Stimulated activated naive CD8-positive, alpha-beta T cell treated with anti-CD3 and anti-CD28 coated beads, Interleukin-15, amount 100 ng/mL, for 72 hours (primary cell): ENCODE measurements at regions not wholly inside any gene's neighbourhood (a gene's known extent, or its start where the extent isn't known, plus 50 kb on each side); places are given as distances from the start of the nearest gene placed in this dataset.
A peak's percentile ranks its signal among the peaks of the same experiment; 100 is the strongest.
"Not testable (repeated sequence)": the region's sequence is repeated elsewhere in the genome, so short reads cannot be mapped to it uniquely, and the experiment has no call there.

Source experiments
- ATAC-seq: fragments of 150-1000 bp; cut with Tn5 transposase; 2 replicates; pipeline ENCODE4 v1.10.0; 2021; ENCODE audit warnings: mild to moderate bottlenecking, moderate library complexity
- DNase-seq, 2 donors: peaks; one replicate each; pipeline ENCODE4 v3.0.0; 2021 to 2022
- H3K27ac Mint-ChIP-seq, 2 donors: one replicate each; pipeline ENCODE4 v1.8.0; 2022; ENCODE audit warnings: mild to moderate bottlenecking in 2 of 2, mixed read lengths in 2 of 2, moderate library complexity in 2 of 2
- H3K27me3 Mint-ChIP-seq: one replicate; pipeline ENCODE4 v1.8.0; 2022; ENCODE audit warnings: mixed read lengths
- H3K4me1 Mint-ChIP-seq: one replicate; pipeline ENCODE4 v1.8.0; 2022; ENCODE audit warnings: mild to moderate bottlenecking, mixed read lengths
- H3K4me3 Mint-ChIP-seq, 2 donors: one replicate each; pipeline ENCODE4 v1.8.0; 2022; ENCODE audit warnings: mild to moderate bottlenecking in 2 of 2, mixed read lengths in 2 of 2, moderate library complexity in 1 of 2
- H3K9me3 Mint-ChIP-seq, 2 donors: one replicate each; pipeline ENCODE4 v1.8.0; 2022; ENCODE audit warnings: mixed read lengths in 2 of 2

GRCh38 chr2:224241001-224241400, 160.9 kb downstream of the FAM124B start:
- ATAC-seq (no peak), DNase-seq (no peak)
- Mint-ChIP-seq H3K27me3 (peaks cover 16% of the 10 kb centered on the region), H3K9me3 (peaks cover 0 to 7% of the 10 kb centered on the region in 2 donors), H3K27ac (no peak overlapping the region), H3K4me1 (no peaks in the 10 kb centered on the region), H3K4me3 (no peak overlapping the region)

- Mint-ChIP-seq H3K4me3 (no peak overlapping the region), H3K9me3 (no peaks in the 10 kb centered on the region), H3K27ac (no peak overlapping the region), H3K27me3 (peaks cover 30% of the 10 kb centered on the region), H3K4me1 (peaks cover 7% of the 10 kb centered on the region)
- no peak for ATAC-seq
- DNase-seq: no peak
These were observed 177.9 kb downstream of the FAM124B start for GRCh38 chr2:224223851-224224555.

- peaks cover 30% of the 10 kb centered on the region for H3K27me3 Mint-ChIP-seq
- no peak overlapping the region for H3K27ac Mint-ChIP-seq
- no peaks in the 10 kb centered on the region for H3K9me3 Mint-ChIP-seq
- no peak overlapping the region for H3K4me3 Mint-ChIP-seq
- no peak for DNase-seq
- peaks cover 7% of the 10 kb centered on the region for H3K4me1 Mint-ChIP-seq
- ATAC-seq: no peak
These were observed 178.9 kb downstream of the FAM124B start for GRCh38 chr2:224222974-224223373.

GRCh38 chr2:224222291-224222690, 179.6 kb downstream of the FAM124B start:
- H3K27ac Mint-ChIP-seq: no peak overlapping the region
- peaks cover 30% of the 10 kb centered on the region for H3K27me3 Mint-ChIP-seq
- DNase-seq: no peak
- no peak overlapping the region for H3K4me3 Mint-ChIP-seq
- H3K4me1 Mint-ChIP-seq: peaks cover 7% of the 10 kb centered on the region
- ATAC-seq: no peak
- H3K9me3 Mint-ChIP-seq: no peaks in the 10 kb centered on the region

GRCh38 chr2:224221455-224221913, 180.4 kb downstream of the FAM124B start:
- Mint-ChIP-seq H3K4me3 (no peak overlapping the region), H3K27me3 (peaks cover 23% of the 10 kb centered on the region), H3K9me3 (no peaks in the 10 kb centered on the region), H3K27ac (no peak overlapping the region), H3K4me1 (peaks cover 7% of the 10 kb centered on the region)
- no peak for ATAC-seq
- no peak for DNase-seq

- Mint-ChIP-seq H3K27me3 (peaks cover 17% of the 10 kb centered on the region), H3K27ac (peak overlapping the region in 1 of 2 donors; percentile 81), H3K4me1 (peaks cover 7% of the 10 kb centered on the region), H3K9me3 (no peaks in the 10 kb centered on the region), H3K4me3 (no peak overlapping the region)
- DNase-seq: no peak
- ATAC-seq: no peak
These were observed 181.2 kb downstream of the FAM124B start for GRCh38 chr2:224220586-224221255.

GRCh38 chr2:224219781-224220180, 180.7 kb upstream of the SERPINE2 start:
- Mint-ChIP-seq H3K27me3 (peaks cover 17% of the 10 kb centered on the region), H3K27ac (peak overlapping the region in 1 of 2 donors; percentile 9), H3K9me3 (no peaks in the 10 kb centered on the region), H3K4me1 (peaks cover 7% of the 10 kb centered on the region), H3K4me3 (no peak overlapping the region)
- DNase-seq (no peak), ATAC-seq (no peak)

GRCh38 chr2:224217962-224218347, 178.9 kb upstream of the SERPINE2 start:
- H3K27ac Mint-ChIP-seq: no peak overlapping the region
- H3K27me3 Mint-ChIP-seq: peaks cover 17% of the 10 kb centered on the region
- H3K9me3 Mint-ChIP-seq: no peaks in the 10 kb centered on the region
- H3K4me1 Mint-ChIP-seq: peaks cover 7% of the 10 kb centered on the region
- H3K4me3 Mint-ChIP-seq: no peak overlapping the region
- no peak for ATAC-seq
- DNase-seq: no peak

GRCh38 chr2:224217233-224217961, 178.3 kb upstream of the SERPINE2 start:
- no peak for ATAC-seq
- Mint-ChIP-seq H3K4me1 (peaks cover 7% of the 10 kb centered on the region), H3K27me3 (peaks cover 17% of the 10 kb centered on the region), H3K27ac (no peak overlapping the region), H3K9me3 (no peaks in the 10 kb centered on the region), H3K4me3 (no peak overlapping the region)
- no peak for DNase-seq

- not testable (repeated sequence) for H3K4me1 Mint-ChIP-seq, DNase-seq, H3K4me3 Mint-ChIP-seq, H3K9me3 Mint-ChIP-seq, H3K27ac Mint-ChIP-seq, H3K27me3 Mint-ChIP-seq, ATAC-seq
These were observed 176.5 kb upstream of the SERPINE2 start for GRCh38 chr2:224215611-224216010.

GRCh38 chr2:224213396-224213795, 174.3 kb upstream of the SERPINE2 start:
- Mint-ChIP-seq H3K4me3 (no peak overlapping the region), H3K4me1 (no peaks in the 10 kb centered on the region), H3K27ac (no peak overlapping the region), H3K9me3 (no peaks in the 10 kb centered on the region), H3K27me3 (peaks cover 8% of the 10 kb centered on the region)
- DNase-seq (no peak), ATAC-seq (no peak)

- Mint-ChIP-seq H3K9me3 (no peaks in the 10 kb centered on the region), H3K27me3 (peaks cover 24% of the 10 kb centered on the region), H3K27ac (no peak overlapping the region), H3K4me3 (no peak overlapping the region), H3K4me1 (no peaks in the 10 kb centered on the region)
- ATAC-seq (no peak), DNase-seq (no peak)
These were observed 172.7 kb upstream of the SERPINE2 start for GRCh38 chr2:224211791-224212190.

- Mint-ChIP-seq H3K4me1 (no peaks in the 10 kb centered on the region), H3K27me3 (peaks cover 24% of the 10 kb centered on the region), H3K9me3 (no peaks in the 10 kb centered on the region), H3K27ac (no peak overlapping the region), H3K4me3 (no peak overlapping the region)
- ATAC-seq (no peak), DNase-seq (no peak)
These were observed 172.0 kb upstream of the SERPINE2 start for GRCh38 chr2:224211181-224211480.

GRCh38 chr2:224210286-224211180, 171.4 kb upstream of the SERPINE2 start:
- Mint-ChIP-seq H3K4me1 (no peaks in the 10 kb centered on the region), H3K9me3 (no peaks in the 10 kb centered on the region), H3K4me3 (no peak overlapping the region), H3K27ac (no peak overlapping the region), H3K27me3 (peaks cover 20% of the 10 kb centered on the region)
- DNase-seq (no peak), ATAC-seq (no peak)

- Mint-ChIP-seq H3K4me1 (no peaks in the 10 kb centered on the region), H3K9me3 (no peaks in the 10 kb centered on the region), H3K27me3 (peaks cover 16% of the 10 kb centered on the region), H3K4me3 (no peak overlapping the region), H3K27ac (no peak overlapping the region)
- no peak for ATAC-seq
- no peak for DNase-seq
These were observed 170.6 kb upstream of the SERPINE2 start for GRCh38 chr2:224209555-224210285.
